GM19351 (cell line): ENCODE measurements at regions not wholly inside any gene's neighbourhood (a gene's known extent, or its start where the extent isn't known, plus 50 kb on each side); places are given as distances from the start of the nearest gene placed in this dataset.

Source experiments
- ATAC-seq: cut with Tn5 transposase; IDR thresholded peaks from one replicate; pipeline ENCODE4 v1.9.1; 2021; ENCODE audit warnings: mild to moderate bottlenecking, moderate library complexity; ENCODE audit not compliant: unreplicated experiment

GRCh38 chr5:17428176-17428800, 69.7 kb upstream of the TAF11L2 start:
- ATAC-seq = no peak

- no peak for ATAC-seq
Measured at GRCh38 chr5:17429353-17429752, 68.7 kb upstream of the TAF11L2 start.

- ATAC-seq = no peak
Measured at GRCh38 chr5:17430241-17430640, 67.8 kb upstream of the TAF11L2 start.

DNA sequence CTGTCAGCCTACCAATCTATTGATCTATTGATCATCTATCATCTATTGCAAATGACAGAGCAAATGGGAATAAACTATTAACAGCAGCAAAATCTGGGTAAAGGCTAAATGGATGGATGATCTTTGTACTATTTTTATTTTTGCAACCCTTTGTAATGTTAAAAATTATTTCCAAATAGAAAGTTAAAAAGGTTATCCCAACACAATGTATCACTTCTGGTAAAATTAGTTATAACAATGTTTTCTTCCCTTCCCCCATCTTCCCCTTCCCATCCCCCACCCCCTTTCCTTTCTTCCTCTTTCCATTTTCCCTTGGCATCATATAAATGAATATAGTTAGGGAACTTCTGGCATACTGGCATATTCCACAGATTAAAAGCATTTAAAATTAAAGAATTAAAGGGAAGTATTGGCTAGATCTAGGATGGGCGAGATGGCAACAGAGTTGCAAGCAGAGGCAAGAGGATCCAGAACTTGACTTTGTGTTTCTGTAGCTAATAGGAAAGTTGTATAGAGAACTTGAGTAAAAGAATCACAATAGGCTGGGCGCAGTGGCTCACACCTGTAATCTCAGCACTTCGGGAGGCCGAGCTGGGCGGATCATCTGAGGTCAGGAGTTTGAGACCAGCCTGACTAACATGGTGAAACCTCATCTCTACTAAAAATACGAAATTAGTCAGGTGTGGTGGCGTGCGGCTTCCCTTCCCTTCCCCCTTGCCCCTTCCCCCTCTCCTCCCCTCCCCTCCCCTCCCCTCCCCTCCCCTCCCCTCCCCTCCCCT, 66.6 kb upstream of the TAF11L2 start:
- no peak for ATAC-seq

DNA sequence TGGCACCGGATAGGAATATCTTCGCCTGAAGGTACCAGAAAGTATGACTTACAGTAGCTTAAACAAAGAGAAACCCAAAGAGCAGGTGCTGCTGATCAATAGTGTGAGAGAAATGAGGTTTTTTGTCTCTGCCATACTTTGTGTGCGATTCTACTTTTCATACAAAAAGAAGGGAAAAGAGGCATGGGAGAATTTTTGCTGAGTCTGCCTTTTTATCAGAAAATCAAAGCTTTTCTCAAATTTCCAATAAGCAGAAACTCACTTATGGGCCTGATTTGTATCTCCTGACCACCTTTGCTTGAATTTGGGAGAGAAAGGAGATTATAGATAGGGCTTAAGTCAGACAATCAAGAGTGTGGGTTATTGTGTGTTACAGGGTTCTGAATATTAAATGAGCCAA, 65.5 kb upstream of the TAF11L2 start:
- no peak for ATAC-seq

DNA sequence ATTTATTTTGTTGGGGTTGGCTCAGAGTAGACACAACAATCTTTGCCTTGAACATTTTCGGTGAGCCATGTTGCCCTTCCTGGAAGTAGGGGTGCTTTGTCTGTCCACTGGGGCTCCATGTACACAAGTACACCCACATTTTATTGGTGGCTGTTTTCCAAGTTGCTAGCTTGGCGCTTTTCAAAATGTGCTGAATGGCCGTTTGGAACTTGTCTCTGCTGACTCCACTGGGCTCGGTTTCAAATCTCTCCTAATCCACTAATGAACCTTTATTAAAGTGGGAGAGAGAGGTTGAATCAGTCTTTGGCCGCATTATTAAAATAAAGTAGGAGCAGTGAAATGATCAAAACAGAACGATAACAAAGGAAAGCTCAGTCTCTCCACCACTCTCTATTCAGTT, 64.6 kb upstream of the TAF11L2 start:
- no peak for ATAC-seq

DNA sequence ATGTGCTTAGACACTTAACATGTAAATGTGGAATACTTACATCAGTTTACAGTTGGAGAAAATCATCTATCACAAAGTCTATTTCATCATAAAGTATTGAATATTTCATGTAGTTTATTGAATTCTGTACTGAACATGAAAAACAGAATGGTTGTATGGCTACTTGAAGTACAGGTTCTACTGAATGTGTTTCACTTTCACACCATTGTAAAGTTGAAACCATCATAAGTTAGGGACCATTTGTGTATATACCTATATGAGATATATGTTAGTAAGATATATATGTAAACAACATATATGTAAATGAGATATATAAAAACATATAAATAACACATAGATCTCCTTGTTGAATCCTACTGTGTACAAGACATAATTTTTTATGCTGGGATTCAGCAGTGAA, 63.0 kb upstream of the TAF11L2 start:
- ATAC-seq = peak; percentile 64

DNA sequence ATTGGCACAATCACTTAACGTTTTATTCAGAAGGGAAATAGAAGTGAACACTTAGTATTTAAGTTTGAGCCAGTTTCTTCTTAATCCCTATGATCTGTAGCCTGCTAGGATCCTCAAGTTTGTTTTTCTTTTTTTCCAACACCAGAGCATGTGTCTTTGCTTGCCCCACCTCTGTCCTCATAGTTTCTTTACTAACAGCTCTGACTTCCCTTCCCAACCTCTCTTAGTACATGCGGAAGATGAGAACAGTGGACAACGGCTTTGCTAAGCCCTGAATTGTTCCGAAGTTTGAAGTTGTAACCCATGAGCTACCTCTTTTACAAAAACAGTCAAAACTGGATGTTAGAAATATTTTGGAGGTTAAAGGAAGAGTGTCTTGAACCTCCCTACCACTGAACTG, 61.7 kb upstream of the TAF11L2 start:
- peak; percentile 36 for ATAC-seq

DNA sequence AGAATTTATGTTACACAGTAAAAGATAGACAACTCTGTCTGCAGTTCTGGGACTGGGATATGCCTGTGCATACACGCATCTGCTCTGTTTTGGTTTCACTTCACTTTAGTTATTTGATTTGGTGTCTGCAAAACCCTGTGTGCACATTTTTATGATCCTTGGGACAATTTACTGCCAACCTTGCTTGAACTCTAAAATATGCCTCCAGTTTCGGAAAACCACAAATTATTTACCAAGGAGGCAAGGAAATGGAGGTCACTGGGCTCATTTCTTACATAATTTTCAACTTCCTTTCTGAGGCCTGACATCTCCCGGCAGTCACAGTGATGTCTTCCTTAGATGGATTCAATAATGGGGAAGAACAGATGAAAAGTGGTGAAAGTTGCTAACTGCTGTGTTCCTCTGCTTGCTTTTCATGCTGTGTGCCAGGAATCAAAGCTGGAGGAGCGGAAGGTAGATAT, 61.2 kb upstream of the TAF11L2 start:
- ATAC-seq = peak; percentile 78

DNA sequence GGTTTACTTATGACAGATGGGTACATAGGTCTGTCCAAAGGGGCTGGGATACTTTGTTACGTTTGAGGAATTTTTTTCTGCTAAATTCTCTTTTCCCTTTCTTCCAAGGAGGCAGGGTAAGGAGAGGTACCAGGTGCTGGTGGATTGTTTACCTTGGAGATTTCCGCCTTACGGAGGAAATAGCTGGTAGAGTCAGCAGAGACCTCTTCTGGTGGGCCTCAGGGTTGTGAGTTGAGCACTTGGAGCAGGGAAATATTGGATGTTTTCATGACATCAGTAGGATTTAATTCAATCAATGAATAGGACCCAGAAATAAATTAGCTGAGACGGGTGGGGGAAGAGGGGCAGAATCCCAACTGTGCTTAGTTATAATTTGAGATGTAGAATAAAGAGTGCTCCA, 60.0 kb upstream of the TAF11L2 start:
- ATAC-seq = no peak

- no peak for ATAC-seq
Measured at GRCh38 chr5:17439956-17440355, 58.1 kb upstream of the TAF11L2 start.

GRCh38 chr5:17440766-17441165, 57.3 kb upstream of the TAF11L2 start:
- ATAC-seq = no peak

- ATAC-seq = no peak
Measured at GRCh38 chr5:17441351-17441750, 56.7 kb upstream of the TAF11L2 start.

DNA sequence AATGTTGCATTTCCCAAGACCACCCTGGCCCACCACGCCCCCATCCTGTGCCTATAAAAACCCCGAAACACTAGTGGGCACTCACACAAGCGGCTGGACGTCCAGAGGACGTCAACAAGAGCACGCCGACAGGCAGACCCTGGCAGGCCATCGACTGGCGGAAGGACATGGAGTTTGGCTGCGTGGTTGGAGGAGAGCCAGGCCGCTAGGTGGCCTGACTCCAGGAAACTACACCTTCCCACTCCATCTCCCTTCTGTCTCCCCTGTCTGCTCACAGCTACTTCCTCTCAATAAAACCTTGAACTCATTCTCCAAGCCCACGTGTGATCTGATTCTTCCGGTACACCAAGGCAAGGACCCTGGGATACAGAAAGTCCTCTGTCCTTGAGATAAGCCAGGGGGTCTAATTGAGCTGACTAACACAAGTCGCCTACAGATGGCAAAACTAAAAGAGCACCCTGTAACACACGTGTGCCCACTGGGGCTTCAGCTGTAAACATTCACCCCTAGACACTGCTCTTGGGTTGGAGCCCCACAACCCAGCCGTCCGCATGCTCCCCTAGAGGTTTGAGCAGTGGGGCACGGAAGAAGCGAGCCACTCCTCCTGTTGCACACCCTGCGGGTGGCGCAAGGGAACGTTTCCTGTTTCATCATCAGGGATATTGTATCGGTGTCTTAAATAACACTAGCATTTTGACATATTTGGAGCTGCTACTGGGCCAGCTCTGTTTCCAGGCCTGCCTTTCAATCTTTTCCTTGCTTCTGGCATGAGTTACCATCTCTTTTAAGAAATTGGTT, 54.5 kb upstream of the TAF11L2 start:
- no peak for ATAC-seq

DNA sequence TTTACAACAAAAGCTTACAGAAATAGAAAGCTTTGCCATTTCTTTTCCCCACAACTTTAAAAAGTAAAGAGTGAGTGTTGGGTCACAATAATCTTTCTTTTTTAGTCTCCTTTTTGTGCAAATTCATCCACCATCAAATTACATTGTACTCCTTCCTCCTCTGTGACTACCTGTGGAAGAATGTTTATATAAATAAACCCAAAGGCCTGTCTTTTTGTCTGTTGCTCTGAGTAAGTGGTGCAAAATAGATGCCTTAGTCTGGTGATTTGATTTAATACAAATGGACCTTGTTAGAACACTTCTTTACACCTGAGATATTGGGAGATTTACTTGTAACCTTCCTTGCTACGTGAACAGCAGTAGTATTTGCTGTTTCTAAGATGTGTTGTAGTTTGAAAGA, 53.5 kb upstream of the TAF11L2 start:
- no peak for ATAC-seq

DNA sequence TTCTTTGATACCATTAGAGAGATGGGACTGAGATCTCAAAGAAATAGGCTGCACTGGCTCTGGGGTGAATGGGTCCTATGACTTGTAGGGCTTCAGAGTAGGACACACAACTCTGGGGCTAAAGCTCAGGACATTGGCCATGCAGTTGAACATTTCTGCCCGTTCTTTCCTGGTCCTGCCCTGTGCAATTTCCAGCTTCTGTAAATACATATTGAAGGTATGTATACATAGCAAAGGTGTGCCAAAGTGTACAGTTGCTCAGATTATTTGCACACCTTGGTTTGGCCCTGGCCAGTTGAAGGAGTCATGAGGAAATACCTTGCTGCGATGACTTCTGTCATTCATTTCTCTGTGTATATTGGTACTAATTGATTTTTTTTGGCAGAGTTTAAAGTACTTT, 52.8 kb upstream of the TAF11L2 start:
- no peak for ATAC-seq
